HFF-Myc (cell line): ENCODE measurements at regions not wholly inside any gene's neighbourhood (a gene's known extent, or its start where the extent isn't known, plus 50 kb on each side); places are given as distances from the start of the nearest gene placed in this dataset.

Source experiments
- DNase-seq: peaks from one replicate; pipeline ENCODE4 v3.0.0-alpha.2; 2011; ENCODE audit warnings: low read depth; ENCODE audit errors: extremely low read depth
- H3K4me3 ChIP-seq: replicated peaks from 2 replicates; pipeline ENCODE4 v1.5.1; 2011; ENCODE audit warnings: low read depth, mild to moderate bottlenecking, control low read depth, low read length
- TF ChIP-seq, protein P1 (sequence below): IDR thresholded peaks from 2 replicates; pipeline ENCODE4 v1.5.1; 2012; ENCODE audit warnings: mild to moderate bottlenecking, low read depth, low read length, control low read depth; ENCODE audit errors: missing control alignments

DNA sequence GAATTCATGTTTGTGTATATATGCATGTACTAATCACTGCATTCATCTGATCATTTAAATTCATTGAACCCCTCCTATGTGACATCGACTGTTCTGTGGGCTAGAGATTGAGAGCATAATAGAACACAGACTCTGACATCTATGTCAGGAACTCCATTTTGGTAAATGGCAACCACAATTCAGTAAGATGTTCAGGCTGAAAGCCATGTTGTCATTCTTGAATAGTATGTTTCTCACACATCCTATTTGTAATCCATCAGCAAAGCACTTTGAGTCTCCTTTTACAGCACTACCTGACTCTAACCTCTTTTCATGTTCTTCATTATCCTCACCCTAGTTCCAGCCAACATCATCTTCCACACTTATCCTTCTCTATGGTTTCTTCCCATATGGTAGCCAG is 413.8 kb upstream of the MEX3C start:
- TF ChIP-seq, protein P1, sequence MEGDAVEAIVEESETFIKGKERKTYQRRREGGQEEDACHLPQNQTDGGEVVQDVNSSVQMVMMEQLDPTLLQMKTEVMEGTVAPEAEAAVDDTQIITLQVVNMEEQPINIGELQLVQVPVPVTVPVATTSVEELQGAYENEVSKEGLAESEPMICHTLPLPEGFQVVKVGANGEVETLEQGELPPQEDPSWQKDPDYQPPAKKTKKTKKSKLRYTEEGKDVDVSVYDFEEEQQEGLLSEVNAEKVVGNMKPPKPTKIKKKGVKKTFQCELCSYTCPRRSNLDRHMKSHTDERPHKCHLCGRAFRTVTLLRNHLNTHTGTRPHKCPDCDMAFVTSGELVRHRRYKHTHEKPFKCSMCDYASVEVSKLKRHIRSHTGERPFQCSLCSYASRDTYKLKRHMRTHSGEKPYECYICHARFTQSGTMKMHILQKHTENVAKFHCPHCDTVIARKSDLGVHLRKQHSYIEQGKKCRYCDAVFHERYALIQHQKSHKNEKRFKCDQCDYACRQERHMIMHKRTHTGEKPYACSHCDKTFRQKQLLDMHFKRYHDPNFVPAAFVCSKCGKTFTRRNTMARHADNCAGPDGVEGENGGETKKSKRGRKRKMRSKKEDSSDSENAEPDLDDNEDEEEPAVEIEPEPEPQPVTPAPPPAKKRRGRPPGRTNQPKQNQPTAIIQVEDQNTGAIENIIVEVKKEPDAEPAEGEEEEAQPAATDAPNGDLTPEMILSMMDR: no peak
- no peak for DNase-seq
- H3K4me3 ChIP-seq: no peak overlapping the region

DNA sequence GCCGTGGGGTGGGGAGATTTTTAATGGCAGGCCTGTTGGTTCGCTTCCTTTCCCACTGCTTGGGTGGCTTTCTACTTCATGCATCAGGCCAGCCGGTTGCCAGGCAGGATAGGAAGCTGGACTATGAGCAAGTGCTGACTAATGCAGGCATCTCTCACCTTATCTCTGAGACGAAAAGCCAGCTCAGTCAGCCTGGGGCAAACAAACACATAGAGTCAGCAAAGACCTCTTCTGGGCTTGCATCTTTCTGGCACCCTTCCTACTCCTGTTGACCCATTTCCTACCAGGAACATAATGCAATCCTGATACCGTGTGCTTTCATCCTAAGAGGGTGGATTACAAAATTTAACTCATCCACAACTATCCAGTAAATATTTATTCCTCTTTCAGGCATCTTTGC is 416.6 kb upstream of the MEX3C start:
- no peak for DNase-seq
- TF ChIP-seq, protein P1: no peak
- H3K4me3 ChIP-seq: no peak overlapping the region

DNA sequence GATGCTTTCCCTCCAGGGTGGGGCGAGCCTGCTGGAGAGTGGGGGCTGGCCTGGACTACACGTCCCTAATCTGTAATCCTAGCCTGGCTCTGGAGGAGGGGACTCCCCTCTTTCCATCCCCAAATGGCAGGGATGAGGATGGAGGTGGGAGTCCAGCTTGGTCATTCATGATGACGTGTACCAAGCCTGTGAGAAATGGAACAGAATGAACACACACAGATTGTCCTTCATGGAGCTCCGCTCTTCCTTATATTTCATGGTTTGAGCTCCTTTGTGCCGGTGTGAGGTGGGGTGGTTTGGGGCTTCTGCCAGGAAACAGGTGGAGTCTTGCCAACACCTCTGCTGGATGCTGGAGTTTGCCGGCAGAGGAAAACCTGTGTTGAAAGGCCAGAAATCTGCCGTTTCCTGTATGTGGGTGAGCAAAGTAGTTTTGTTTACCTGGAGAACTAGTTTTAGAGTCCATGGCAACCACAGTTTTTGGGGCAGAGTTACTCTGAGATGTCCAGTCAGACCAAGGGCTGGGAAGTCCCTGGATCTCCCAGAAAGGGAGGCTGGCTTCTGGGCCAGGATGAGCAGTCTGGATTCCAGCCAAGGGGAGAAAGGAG is 417.6 kb upstream of the MEX3C start:
- TF ChIP-seq, protein P1: no peak
- no peak for DNase-seq
- H3K4me3 ChIP-seq: no peak overlapping the region

DNA sequence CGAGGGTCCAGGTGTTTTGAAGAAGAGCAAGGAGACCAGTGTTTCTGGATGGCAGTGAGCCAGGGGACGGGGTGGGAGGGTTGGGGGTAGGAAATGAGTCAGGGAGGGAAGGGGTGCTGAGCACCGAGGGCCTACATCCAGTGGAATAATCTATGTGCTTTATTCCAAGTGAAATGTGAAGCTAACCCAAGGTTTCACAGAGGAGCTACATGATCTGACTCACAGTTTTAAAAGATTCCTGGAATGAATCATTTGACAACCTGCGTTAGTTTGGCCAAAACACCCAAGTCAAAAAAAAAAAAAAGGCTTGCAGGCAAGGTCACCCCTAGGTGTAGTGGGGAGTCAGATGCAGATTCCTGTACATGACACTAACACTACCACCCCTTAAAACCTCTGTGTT is 419.7 kb upstream of the MEX3C start:
- TF ChIP-seq, protein P1: no peak
- no peak for DNase-seq

DNA sequence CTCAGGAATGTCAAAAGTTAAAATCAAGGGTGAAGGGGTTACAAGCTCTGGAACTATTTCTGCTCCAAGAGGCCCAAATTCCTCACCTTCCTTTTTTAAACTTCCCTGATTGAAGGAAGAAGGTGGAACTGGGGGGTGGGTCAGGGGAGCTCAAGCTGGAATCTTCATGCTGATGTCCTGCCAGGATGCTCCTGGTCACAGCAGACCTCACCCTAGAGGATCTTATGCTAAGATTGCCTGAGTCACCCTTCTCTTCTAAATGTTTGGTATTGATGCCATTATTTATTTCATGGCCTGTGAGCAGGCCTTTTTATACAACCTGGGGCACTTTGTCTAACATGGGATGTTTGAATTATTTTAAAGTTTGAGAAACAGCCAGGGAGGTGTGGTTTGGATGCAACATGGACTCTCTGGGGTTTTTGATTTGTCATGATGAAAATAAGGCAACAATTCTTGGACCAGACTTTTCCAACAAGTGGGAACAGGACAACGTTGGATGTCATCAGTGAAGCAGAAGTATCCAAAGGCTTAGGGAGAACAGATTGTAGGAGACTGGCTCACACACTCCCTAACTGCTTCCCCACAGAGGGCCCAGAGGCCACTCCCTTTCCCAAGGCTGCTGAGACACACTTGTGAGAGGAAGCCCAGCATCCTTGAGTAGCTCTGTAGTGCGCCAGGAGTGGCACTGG is 420.2 kb upstream of the MEX3C start:
- no peak for DNase-seq
- TF ChIP-seq, protein P1: no peak
- H3K4me3 ChIP-seq: no peak overlapping the region

More for the DNA sequence above, 419.7 kb upstream of the MEX3C start:
- H3K4me3 ChIP-seq: no peak overlapping the region

DNA sequence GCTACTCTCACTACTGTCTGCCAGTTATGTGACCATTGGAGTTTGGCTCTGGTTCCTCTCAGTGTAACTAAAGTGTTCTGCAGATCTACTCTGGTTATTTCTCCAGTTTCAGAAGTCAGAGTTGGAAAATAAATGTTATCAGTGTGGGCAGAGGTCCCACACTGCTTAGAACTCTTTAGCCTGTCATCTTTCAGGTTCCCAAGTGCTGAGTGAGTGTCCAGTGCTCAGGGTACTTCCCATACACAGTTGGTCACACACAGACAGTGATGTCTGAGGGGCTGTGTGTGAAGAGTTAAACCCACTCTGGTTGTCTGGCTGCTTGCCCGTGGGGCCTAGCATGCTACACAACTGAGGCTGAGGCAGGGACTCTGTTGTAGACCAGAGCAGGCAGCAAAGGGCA is 421.8 kb upstream of the MEX3C start:
- no peak for DNase-seq
- TF ChIP-seq, protein P1: no peak

More for the DNA sequence above, 421.8 kb upstream of the MEX3C start:
- H3K4me3 ChIP-seq: no peak overlapping the region
